Progenitor cell of endocrine pancreas (in vitro differentiated cells): ENCODE measurements at regions not wholly inside any gene's neighbourhood (a gene's known extent, or its start where the extent isn't known, plus 50 kb on each side); places are given as distances from the start of the nearest gene placed in this dataset.

Experiments
- DNase-seq: peaks from one replicate; pipeline ENCODE4 v3.0.0; 2021; ENCODE audit warnings: low spot score; ENCODE audit not compliant: unreplicated experiment
- H3K27ac Mint-ChIP-seq: 2 replicates; pipeline ENCODE4 v1.8.0; 2021; ENCODE audit warnings: mild to moderate bottlenecking, moderate library complexity, mixed read lengths
- H3K27me3 Mint-ChIP-seq: 2 replicates; pipeline ENCODE4 v1.8.0; 2021; ENCODE audit warnings: mixed read lengths
- H3K36me3 Mint-ChIP-seq: 2 replicates; pipeline ENCODE4 v1.8.0; 2022; ENCODE audit warnings: mixed read lengths; ENCODE audit not compliant: insufficient read depth
- H3K4me1 Mint-ChIP-seq: 2 replicates; pipeline ENCODE4 v1.8.0; 2021; ENCODE audit warnings: low read depth, mixed read lengths
- H3K4me3 Mint-ChIP-seq: 2 replicates; pipeline ENCODE4 v1.8.0; 2021; ENCODE audit warnings: low read depth, mild to moderate bottlenecking, moderate library complexity, mixed read lengths
- H3K9me3 Mint-ChIP-seq: 2 replicates; pipeline ENCODE4 v1.8.0; 2021; ENCODE audit warnings: low read depth, mixed read lengths
- TF ChIP-seq, protein P1 (sequence below): fragments of 200-600 bp; sonication (generic); IDR thresholded peaks from one replicate; pipeline ENCODE4 v1.5.0; 2021; ENCODE audit warnings: antibody characterized with exemption, mild to moderate bottlenecking; ENCODE audit not compliant: unreplicated experiment

DNA sequence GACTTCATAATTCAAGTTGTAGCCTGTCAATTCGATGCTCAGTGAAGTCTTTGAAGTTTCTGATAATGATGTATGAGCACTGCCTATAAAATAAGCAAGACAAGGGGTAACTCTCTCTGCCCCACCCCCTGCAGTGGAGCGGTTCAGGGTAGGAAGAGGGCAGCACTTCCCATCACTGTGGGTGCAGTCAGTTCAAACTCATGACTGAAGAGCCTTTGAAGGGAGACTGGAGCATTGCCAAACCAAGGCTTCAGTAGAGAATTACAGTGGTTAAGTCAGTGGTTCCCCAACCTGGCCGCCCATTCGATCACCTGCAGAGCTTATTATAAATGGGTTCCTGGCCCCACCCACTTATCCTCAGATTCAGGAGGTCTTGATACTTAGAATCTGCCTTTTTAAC lies 190.6 kb downstream of the SHQ1 start:
- Mint-ChIP-seq H3K27ac (no peak overlapping the region), H3K9me3 (no peaks in the 10 kb centered on the region), H3K4me1 (peaks cover 2% of the 10 kb centered on the region), H3K27me3 (no peaks in the 10 kb centered on the region), H3K4me3 (no peak overlapping the region), H3K36me3 (no peaks in the 10 kb centered on the region)
- no peak for DNase-seq
- TF ChIP-seq, protein P1, sequence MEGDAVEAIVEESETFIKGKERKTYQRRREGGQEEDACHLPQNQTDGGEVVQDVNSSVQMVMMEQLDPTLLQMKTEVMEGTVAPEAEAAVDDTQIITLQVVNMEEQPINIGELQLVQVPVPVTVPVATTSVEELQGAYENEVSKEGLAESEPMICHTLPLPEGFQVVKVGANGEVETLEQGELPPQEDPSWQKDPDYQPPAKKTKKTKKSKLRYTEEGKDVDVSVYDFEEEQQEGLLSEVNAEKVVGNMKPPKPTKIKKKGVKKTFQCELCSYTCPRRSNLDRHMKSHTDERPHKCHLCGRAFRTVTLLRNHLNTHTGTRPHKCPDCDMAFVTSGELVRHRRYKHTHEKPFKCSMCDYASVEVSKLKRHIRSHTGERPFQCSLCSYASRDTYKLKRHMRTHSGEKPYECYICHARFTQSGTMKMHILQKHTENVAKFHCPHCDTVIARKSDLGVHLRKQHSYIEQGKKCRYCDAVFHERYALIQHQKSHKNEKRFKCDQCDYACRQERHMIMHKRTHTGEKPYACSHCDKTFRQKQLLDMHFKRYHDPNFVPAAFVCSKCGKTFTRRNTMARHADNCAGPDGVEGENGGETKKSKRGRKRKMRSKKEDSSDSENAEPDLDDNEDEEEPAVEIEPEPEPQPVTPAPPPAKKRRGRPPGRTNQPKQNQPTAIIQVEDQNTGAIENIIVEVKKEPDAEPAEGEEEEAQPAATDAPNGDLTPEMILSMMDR: no peak

DNA sequence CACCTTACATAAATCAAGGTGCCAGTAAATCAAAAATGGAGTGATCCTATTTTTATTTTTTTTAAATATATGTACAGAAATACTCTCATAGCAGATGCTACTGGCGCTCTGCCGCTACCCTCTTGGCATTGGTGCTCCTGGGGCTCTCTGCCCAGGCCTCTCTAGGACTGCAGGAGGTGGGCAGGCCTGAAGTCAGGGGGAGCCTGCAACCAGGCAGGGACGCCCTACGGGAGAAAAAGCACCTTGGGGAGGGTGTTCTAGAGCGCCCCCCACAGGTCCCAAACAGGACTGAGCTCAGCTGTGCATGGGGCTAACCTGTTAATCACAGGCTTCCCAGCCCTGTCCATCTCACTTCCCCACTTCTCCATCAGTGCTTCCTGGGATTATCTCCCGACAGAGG lies 192.5 kb downstream of the SHQ1 start:
- H3K4me3 Mint-ChIP-seq: no peak overlapping the region
- H3K36me3 Mint-ChIP-seq: no peaks in the 10 kb centered on the region
- H3K9me3 Mint-ChIP-seq: peaks cover 4% of the 10 kb centered on the region
- no peak overlapping the region for H3K27ac Mint-ChIP-seq
- DNase-seq: no peak
- TF ChIP-seq, protein P1: peak; percentile 14
- H3K4me1 Mint-ChIP-seq: peaks cover 2% of the 10 kb centered on the region
- no peaks in the 10 kb centered on the region for H3K27me3 Mint-ChIP-seq

DNA sequence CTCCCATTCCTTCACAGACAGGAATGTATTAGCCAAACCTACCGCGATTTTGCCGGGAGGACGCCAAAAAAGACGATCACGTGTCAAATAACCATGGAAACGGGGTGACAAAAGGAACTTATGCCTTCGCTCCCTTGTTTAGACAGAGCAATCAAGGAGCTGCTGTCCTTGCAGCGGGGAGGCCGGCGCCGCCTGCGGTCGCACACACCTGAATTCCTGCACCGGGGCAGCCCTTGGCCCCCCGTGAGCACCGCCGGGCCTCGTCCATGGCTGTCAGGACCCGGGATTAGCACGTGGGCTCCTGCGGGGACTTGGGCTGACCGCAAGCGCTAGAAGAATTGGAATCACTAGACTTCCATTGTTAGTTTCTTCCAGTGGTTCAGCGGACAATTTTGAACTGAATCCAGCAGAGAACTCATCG lies 193.1 kb downstream of the SHQ1 start:
- H3K9me3 Mint-ChIP-seq: peaks cover 4% of the 10 kb centered on the region

DNA sequence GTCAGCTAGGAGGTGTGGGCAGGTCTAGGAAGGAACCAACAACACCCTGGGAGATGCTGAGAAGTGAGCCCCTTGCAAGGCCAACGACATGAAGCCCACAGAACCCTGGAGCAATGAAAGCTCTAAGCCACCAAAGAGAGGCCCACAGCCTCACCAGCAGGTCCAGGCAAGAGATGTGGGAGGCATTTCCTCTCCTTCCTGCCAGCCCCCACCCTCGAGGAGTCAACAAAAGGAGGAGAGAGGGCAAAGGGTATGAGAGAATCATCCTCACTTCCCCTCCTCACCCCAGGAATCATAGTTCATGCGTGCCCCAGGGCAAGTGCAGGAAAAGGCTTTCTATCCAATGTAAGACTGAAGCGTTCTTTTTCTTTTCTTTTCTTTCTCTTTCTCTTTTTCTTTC lies 195.8 kb downstream of the SHQ1 start:
- TF ChIP-seq, protein P1: no peak
- H3K4me1 Mint-ChIP-seq: no peaks in the 10 kb centered on the region
- no peak overlapping the region for H3K27ac Mint-ChIP-seq
- no peaks in the 10 kb centered on the region for H3K36me3 Mint-ChIP-seq
- peaks cover 8% of the 10 kb centered on the region for H3K27me3 Mint-ChIP-seq
- H3K4me3 Mint-ChIP-seq: no peak overlapping the region
- H3K9me3 Mint-ChIP-seq: peaks cover 4% of the 10 kb centered on the region
- no peak for DNase-seq

More for the DNA sequence above, 193.1 kb downstream of the SHQ1 start:
- TF ChIP-seq, protein P1: no peak
- no peaks in the 10 kb centered on the region for H3K36me3 Mint-ChIP-seq
- H3K4me1 Mint-ChIP-seq: peaks cover 2% of the 10 kb centered on the region
- peak overlapping the region; percentile 32 for H3K4me3 Mint-ChIP-seq
- H3K27ac Mint-ChIP-seq: peak overlapping the region; percentile 60
- no peaks in the 10 kb centered on the region for H3K27me3 Mint-ChIP-seq
- peak; percentile 17 for DNase-seq

DNA sequence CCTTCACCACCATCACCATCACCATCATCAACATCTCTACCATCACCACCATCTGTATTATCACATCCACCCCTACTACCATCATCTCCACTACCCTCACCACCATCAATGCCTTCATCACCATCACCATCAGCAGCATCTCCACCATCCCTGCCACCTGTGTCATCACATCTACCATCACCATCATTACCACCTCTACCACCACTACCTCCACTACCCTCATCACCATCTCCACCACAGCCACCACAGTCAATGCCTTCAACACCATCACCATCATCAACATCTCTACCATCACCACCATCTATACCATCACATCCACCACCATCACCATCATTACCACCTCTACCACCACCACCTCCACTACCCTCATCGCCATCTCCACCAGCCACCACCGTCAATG lies 196.7 kb downstream of the SHQ1 start:
- Mint-ChIP-seq H3K27me3 (peaks cover 8% of the 10 kb centered on the region), H3K36me3 (no peaks in the 10 kb centered on the region), H3K4me1 (no peaks in the 10 kb centered on the region), H3K9me3 (peaks cover 4% of the 10 kb centered on the region), H3K4me3 (no peak overlapping the region), H3K27ac (no peak overlapping the region)
- DNase-seq: no peak
- TF ChIP-seq, protein P1: no peak
